Ovary (tissue), 3 donors: ENCODE measurements at regions not wholly inside any gene's neighbourhood (a gene's known extent, or its start where the extent isn't known, plus 50 kb on each side); places are given as distances from the start of the nearest gene placed in this dataset.

ENCODE experiments used
- EP300 ChIP-seq: sonication (generic); formaldehyde crosslinking; IDR thresholded peaks from one replicate; pipeline ENCODE4 v1.6.1; 2017; ENCODE audit warnings: antibody characterized with exemption
- POLR2A ChIP-seq: fragments of 450-650 bp; IDR thresholded peaks from one replicate; pipeline ENCODE4 v1.6.1; 2017; ENCODE audit warnings: antibody characterized with exemption, mild to moderate bottlenecking, moderate library complexity
- TF ChIP-seq, protein P1 (sequence below), 3 donors: fragments of 450-650 bp in 2 of 3; fragments of 200-600 bp in 1 of 3; IDR thresholded peaks; one replicate each; pipeline versions ENCODE4 v1.5.1 to v1.8.0; 2016 to 2022; ENCODE audit warnings: antibody characterized with exemption in 3 of 3, mild to moderate bottlenecking in 1 of 3
- donor health status: DM: no; HTN: no; CAD: no.

DNA sequence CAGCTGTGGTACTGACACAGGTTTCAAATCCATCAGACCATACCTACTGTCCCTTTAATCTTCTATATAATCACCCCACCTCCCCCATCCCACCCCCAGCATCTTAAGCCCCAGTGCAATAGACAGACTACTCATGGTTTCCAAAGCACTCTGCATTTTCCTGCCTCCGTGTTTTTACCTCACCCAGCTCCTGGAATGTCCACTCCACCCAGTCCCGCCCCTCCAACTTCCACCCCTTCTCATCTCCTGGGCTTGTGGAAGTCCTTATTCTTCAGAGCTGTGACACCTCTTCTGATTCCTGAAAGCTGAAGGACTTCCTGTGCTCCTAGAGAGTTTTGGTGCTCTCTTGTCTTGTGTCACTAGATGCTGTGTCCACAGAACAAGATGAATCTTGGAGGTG, 94.3 kb downstream of the EFNB1 start:
- TF ChIP-seq EP300 (no peak), POLR2A (no peak)
- TF ChIP-seq, protein P1, sequence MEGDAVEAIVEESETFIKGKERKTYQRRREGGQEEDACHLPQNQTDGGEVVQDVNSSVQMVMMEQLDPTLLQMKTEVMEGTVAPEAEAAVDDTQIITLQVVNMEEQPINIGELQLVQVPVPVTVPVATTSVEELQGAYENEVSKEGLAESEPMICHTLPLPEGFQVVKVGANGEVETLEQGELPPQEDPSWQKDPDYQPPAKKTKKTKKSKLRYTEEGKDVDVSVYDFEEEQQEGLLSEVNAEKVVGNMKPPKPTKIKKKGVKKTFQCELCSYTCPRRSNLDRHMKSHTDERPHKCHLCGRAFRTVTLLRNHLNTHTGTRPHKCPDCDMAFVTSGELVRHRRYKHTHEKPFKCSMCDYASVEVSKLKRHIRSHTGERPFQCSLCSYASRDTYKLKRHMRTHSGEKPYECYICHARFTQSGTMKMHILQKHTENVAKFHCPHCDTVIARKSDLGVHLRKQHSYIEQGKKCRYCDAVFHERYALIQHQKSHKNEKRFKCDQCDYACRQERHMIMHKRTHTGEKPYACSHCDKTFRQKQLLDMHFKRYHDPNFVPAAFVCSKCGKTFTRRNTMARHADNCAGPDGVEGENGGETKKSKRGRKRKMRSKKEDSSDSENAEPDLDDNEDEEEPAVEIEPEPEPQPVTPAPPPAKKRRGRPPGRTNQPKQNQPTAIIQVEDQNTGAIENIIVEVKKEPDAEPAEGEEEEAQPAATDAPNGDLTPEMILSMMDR (IDR thresholded peaks at IDR 0.05), result no peak
